A549 (cell line): ENCODE measurements at regions not wholly inside any gene's neighbourhood (a gene's known extent, or its start where the extent isn't known, plus 50 kb on each side); places are given as distances from the start of the nearest gene placed in this dataset.
A peak's percentile ranks its signal among the peaks of the same experiment; 100 is the strongest.

Source experiments
- ATAC-seq, 2 experiments: fragments of 200-7000 bp in 1 of 2; fragments of >200 bp in 1 of 2; cut with Nextera tagmentation in 1 of 2; cut with Tn5 transposase in 1 of 2; 3 replicates each; pipeline versions ENCODE4 v1.8.0 to v1.9.1; 2018 to 2020; ENCODE audit warnings: mild to moderate bottlenecking in 1 of 2, moderate library complexity in 1 of 2
- CTCF ChIA-PET: fragments of 300-600 bp; sonication (Branson Sonifier 250); formaldehyde crosslinking; extraction: SDS; loops from one replicate; lab custom pipeline; 2021; ENCODE audit warnings: antibody characterized with exemption, inconsistent platforms; lab: Yijun Ruan, JAX
- POLR2A ChIA-PET: fragments of 350-600 bp; formaldehyde crosslinking; extraction: SDS; loops from one replicate; lab custom pipeline; 2021; ENCODE audit warnings: antibody characterized with exemption, inconsistent platforms; lab: Yijun Ruan, JAX
- DNase-seq, 2 experiments: peaks; one replicate each; pipeline versions ENCODE4 v3.0.0 to v3.0.0-alpha.2; 2011 to 2016; ENCODE audit warnings: low read depth in 1 of 2, low spot score in 1 of 2
- FAIRE-seq: peaks from 2 replicates; lab custom pipeline; 2011; peaks lifted over from hg19 to GRCh38; lab: Jason Lieb, UNC
- H3K27ac ChIP-seq, 2 experiments: fragments of >200 bp; sonication (Bioruptor Twin); formaldehyde crosslinking; 3 replicates each; pipeline ENCODE4 v1.5.1; 2016 to 2017
- H3K4me1 ChIP-seq: fragments of >200 bp; sonication (Bioruptor Twin); formaldehyde crosslinking; 3 replicates; pipeline ENCODE4 v1.6.1; 2016
- H3K4me2 ChIP-seq: fragments of >200 bp; sonication (Bioruptor Twin); formaldehyde crosslinking; 3 replicates; pipeline ENCODE4 v1.6.1; 2016
- H3K4me3 ChIP-seq: fragments of >200 bp; sonication (Bioruptor Twin); formaldehyde crosslinking; 3 replicates; pipeline ENCODE4 v1.5.1; 2016
- H3K9me3 ChIP-seq: fragments of >200 bp; sonication (Bioruptor Twin); formaldehyde crosslinking; 3 replicates; pipeline ENCODE4 v1.6.1; 2016
- ATOH8 ChIP-seq: fragments of 250-450 bp; sonication (Bioruptor Pico); IDR thresholded peaks from 2 replicates; pipeline ENCODE4 v1.5.0; 2020; ENCODE audit warnings: low read depth, mild to moderate bottlenecking, moderate library complexity
- BHLHE40 ChIP-seq: IDR thresholded peaks from 2 replicates; pipeline ENCODE4 v1.6.1; 2012; ENCODE audit warnings: low read depth, low read length, inconsistent platforms
- CBX2 ChIP-seq: fragments of 200-600 bp; sonication (generic); IDR thresholded peaks from 2 replicates; pipeline ENCODE4 v1.6.1; 2016; ENCODE audit warnings: low read depth, mild to moderate bottlenecking, borderline replicate concordance
- CBX8 ChIP-seq: fragments of 200-600 bp; sonication (generic); IDR thresholded peaks from 2 replicates; pipeline ENCODE4 v1.6.1; 2016
- CEBPB ChIP-seq, 2 experiments: fragments of >200 bp in 1 of 2; sonication (Bioruptor Twin) in 1 of 2; formaldehyde crosslinking in 1 of 2; IDR thresholded peaks; 2 replicates each; pipeline ENCODE4 v1.6.1; 2012 to 2016
- CHD4 ChIP-seq: fragments of 200-600 bp; sonication (generic); IDR thresholded peaks from 2 replicates; pipeline ENCODE4 v1.6.1; 2016; ENCODE audit warnings: antibody characterized with exemption, mild to moderate bottlenecking, borderline replicate concordance
- EP300 ChIP-seq, 2 experiments: fragments of >200 bp; sonication (Bioruptor Twin); formaldehyde crosslinking; IDR thresholded peaks; 2 replicates in 1 of 2; 3 replicates in 1 of 2; pipeline ENCODE4 v1.6.1; 2016 to 2017
- ESRRA ChIP-seq: fragments of 150-350 bp; IDR thresholded peaks from 2 replicates; pipeline ENCODE4 v1.6.1; 2014; ENCODE audit warnings: mild to moderate bottlenecking, low read length, borderline replicate concordance
- FOXS1 ChIP-seq: fragments of 250-450 bp; sonication (Bioruptor Pico); IDR thresholded peaks from 2 replicates; pipeline ENCODE4 v1.5.0; 2020; ENCODE audit warnings: mild to moderate bottlenecking, moderate library complexity
- GATA3 ChIP-seq: IDR thresholded peaks from 2 replicates; pipeline ENCODE4 v1.6.1; 2012; ENCODE audit warnings: borderline replicate concordance
- HDAC2 ChIP-seq: fragments of 200-600 bp; sonication (generic); IDR thresholded peaks from 2 replicates; pipeline ENCODE4 v1.6.1; 2016
- HEYL ChIP-seq: fragments of 250-450 bp; sonication (Bioruptor Pico); IDR thresholded peaks from 2 replicates; pipeline ENCODE4 v1.8.0; 2021; ENCODE audit warnings: mild to moderate bottlenecking, moderate library complexity
- HOXB13 ChIP-seq: fragments of 250-450 bp; sonication (Bioruptor Pico); IDR thresholded peaks from 2 replicates; pipeline ENCODE4 v1.5.0; 2020; ENCODE audit warnings: low read depth, mild to moderate bottlenecking, moderate library complexity
- HOXB5 ChIP-seq: fragments of 250-450 bp; sonication (Bioruptor Pico); IDR thresholded peaks from 2 replicates; pipeline ENCODE4 v1.5.0; 2020; ENCODE audit warnings: mild to moderate bottlenecking, moderate library complexity
- JUNB ChIP-seq: fragments of >200 bp; sonication (Bioruptor Twin); formaldehyde crosslinking; IDR thresholded peaks from 2 replicates; pipeline ENCODE4 v1.6.1; 2016
- KDM1A ChIP-seq: fragments of 200-600 bp; sonication (generic); IDR thresholded peaks from 2 replicates; pipeline ENCODE4 v1.6.1; 2016; ENCODE audit warnings: low read depth, mild to moderate bottlenecking
- KDM5A ChIP-seq: fragments of 200-600 bp; sonication (generic); IDR thresholded peaks from 2 replicates; pipeline ENCODE4 v1.6.1; 2016; ENCODE audit warnings: antibody characterized with exemption, mild to moderate bottlenecking
- MAFK ChIP-seq: fragments of 450-650 bp; IDR thresholded peaks from 2 replicates; pipeline ENCODE4 v1.6.1; 2014; ENCODE audit not compliant: partially characterized antibody
- MYC ChIP-seq: IDR thresholded peaks from 2 replicates; pipeline ENCODE4 v1.6.1; 2012; ENCODE audit warnings: mild to moderate bottlenecking, inconsistent platforms, low read length, improper control_type of control experiment, borderline replicate concordance
- NFE2L2 ChIP-seq: fragments of 150-350 bp; conservative IDR thresholded peaks from 2 replicates; pipeline ENCODE4 v1.6.1; 2014; ENCODE audit warnings: low read length
- NR3C1 ChIP-seq: fragments of >200 bp; sonication (Bioruptor Twin); formaldehyde crosslinking; IDR thresholded peaks from 3 replicates; pipeline ENCODE4 v1.6.1; 2017
- PBX3 ChIP-seq: IDR thresholded peaks from 2 replicates; pipeline ENCODE4 v1.6.1; 2012
- PHF8 ChIP-seq: fragments of 200-600 bp; sonication (generic); IDR thresholded peaks from 2 replicates; pipeline ENCODE4 v1.6.1; 2016; ENCODE audit warnings: low read depth, mild to moderate bottlenecking, antibody characterized with exemption, moderate library complexity, borderline replicate concordance
- POLR2A ChIP-seq: IDR thresholded peaks from 2 replicates; pipeline ENCODE4 v1.6.1; 2012; ENCODE audit warnings: mild to moderate bottlenecking, low read length
- RAD21 ChIP-seq, 2 experiments: fragments of >200 bp in 1 of 2; sonication (Bioruptor Twin) in 1 of 2; formaldehyde crosslinking in 1 of 2; IDR thresholded peaks in 1 of 2; conservative IDR thresholded peaks in 1 of 2; 2 replicates in 1 of 2; 3 replicates in 1 of 2; pipeline ENCODE4 v1.6.1; 2012 to 2018; ENCODE audit warnings: inconsistent platforms in 1 of 2
- RCOR1 ChIP-seq: fragments of 150-350 bp; IDR thresholded peaks from 2 replicates; pipeline ENCODE4 v1.6.1; 2014; ENCODE audit warnings: antibody characterized with exemption, low read length, low read depth
- SREBF2 ChIP-seq: fragments of 450-650 bp; IDR thresholded peaks from 2 replicates; pipeline ENCODE4 v1.6.1; 2014; ENCODE audit warnings: mild to moderate bottlenecking, moderate library complexity
- TFCP2L1 ChIP-seq: fragments of 250-450 bp; sonication (Bioruptor Pico); IDR thresholded peaks from 2 replicates; pipeline ENCODE4 v1.5.0; 2021; ENCODE audit warnings: mild to moderate bottlenecking
- TP53 ChIP-seq: fragments of 250-450 bp; sonication (Bioruptor Pico); IDR thresholded peaks from 2 replicates; pipeline ENCODE4 v1.5.0; 2021; ENCODE audit warnings: mild to moderate bottlenecking, moderate library complexity
- ZC3H11A ChIP-seq: fragments of 450-650 bp; IDR thresholded peaks from 2 replicates; pipeline ENCODE4 v1.6.1; 2014; ENCODE audit warnings: antibody characterized with exemption, mild to moderate bottlenecking
- ZNF302 ChIP-seq: fragments of 250-450 bp; sonication (Bioruptor Pico); IDR thresholded peaks from 2 replicates; pipeline ENCODE4 v1.9.0; 2021; ENCODE audit warnings: inconsistent platforms, mild to moderate bottlenecking, moderate library complexity
- ZSCAN20 ChIP-seq: fragments of 250-450 bp; sonication (Bioruptor Pico); IDR thresholded peaks from 2 replicates; pipeline ENCODE4 v1.8.0; 2022; ENCODE audit warnings: mild to moderate bottlenecking, moderate library complexity
- WGBS: methylation state at CpG from one replicate; pipeline ENCODE4 v1.1.6; 2017; ENCODE audit errors: missing lambda C conversion rate; 5-methylcytosine and 5-hydroxymethylcytosine counted together
- TF ChIP-seq, protein P1 (sequence below): fragments of 150-350 bp; IDR thresholded peaks from 2 replicates; pipeline ENCODE4 v1.6.1; 2014; ENCODE audit warnings: low read depth, mild to moderate bottlenecking, low read length
- TF ChIP-seq, protein P2 (sequence below): fragments of >200 bp; sonication (Bioruptor Twin); formaldehyde crosslinking; IDR thresholded peaks from 3 replicates; pipeline ENCODE4 v1.5.1; 2016

DNA sequence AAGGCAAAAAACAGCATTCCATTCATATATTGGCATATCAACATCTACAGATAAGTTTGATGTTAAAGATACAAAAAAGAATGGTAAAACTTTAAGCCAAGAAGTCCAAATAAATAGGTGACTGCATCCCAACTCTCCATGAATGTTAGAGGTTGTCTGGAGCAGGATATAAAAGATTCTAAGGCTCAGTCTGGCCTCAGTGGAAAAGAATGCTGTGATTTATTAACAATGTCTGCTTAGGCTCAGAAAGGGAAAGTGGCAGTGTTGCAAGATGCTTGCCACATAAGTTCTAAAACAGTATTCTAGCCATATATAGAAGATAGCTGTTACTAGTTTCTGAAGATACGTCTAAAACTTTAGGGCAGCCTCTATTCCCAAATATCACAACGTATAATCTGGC, 179.8 kb upstream of the NBEA start:
- ATAC-seq = no peak
- ChIA-PET POLR2A (no interaction called here), CTCF (no interaction called here)
- FAIRE-seq = no peak
- WGBS = 87% methylated on average over 2 of the region's 2 CpGs
- Histone ChIP-seq H3K4me1 (no peaks in the 10 kb centered on the region), H3K4me2 (no peak overlapping the region), H3K27ac (no peak overlapping the region), H3K9me3 (no peaks in the 10 kb centered on the region), H3K4me3 (no peak overlapping the region)
- peak in 1 of 2 experiments; percentile 2 for DNase-seq
- TF ChIP-seq JUNB = no peak
- TF ChIP-seq EP300 (IDR thresholded peaks at IDR 0.05) = no peak
- TF ChIP-seq NR3C1 = no peak
- no peak for TF ChIP-seq RAD21 (conservative IDR thresholded peaks at IDR 0.05 in 1 of 2, IDR thresholded peaks at IDR 0.05 in 1 of 2)
- TF ChIP-seq ATOH8 (CRISPR knock-in tag) = no peak
- no peak for TF ChIP-seq POLR2A
- no peak for TF ChIP-seq HEYL (CRISPR knock-in tag)
- TF ChIP-seq MYC = no peak
- no peak for TF ChIP-seq BHLHE40
- no peak for TF ChIP-seq KDM1A
- no peak for TF ChIP-seq CBX8
- no peak for TF ChIP-seq ZC3H11A
- TF ChIP-seq, protein P1, sequence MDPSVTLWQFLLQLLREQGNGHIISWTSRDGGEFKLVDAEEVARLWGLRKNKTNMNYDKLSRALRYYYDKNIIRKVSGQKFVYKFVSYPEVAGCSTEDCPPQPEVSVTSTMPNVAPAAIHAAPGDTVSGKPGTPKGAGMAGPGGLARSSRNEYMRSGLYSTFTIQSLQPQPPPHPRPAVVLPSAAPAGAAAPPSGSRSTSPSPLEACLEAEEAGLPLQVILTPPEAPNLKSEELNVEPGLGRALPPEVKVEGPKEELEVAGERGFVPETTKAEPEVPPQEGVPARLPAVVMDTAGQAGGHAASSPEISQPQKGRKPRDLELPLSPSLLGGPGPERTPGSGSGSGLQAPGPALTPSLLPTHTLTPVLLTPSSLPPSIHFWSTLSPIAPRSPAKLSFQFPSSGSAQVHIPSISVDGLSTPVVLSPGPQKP = no peak
- TF ChIP-seq TP53 = no peak
- no peak for TF ChIP-seq HOXB5 (CRISPR knock-in tag)
- no peak for TF ChIP-seq MAFK
- TF ChIP-seq FOXS1 (CRISPR knock-in tag) = no peak
- no peak for TF ChIP-seq HOXB13 (CRISPR knock-in tag)
- no peak for TF ChIP-seq PHF8
- TF ChIP-seq ESRRA = no peak

- DNase-seq = no peak
- Histone ChIP-seq H3K4me1 (no peaks in the 10 kb centered on the region), H3K27ac (no peak overlapping the region), H3K9me3 (no peaks in the 10 kb centered on the region), H3K4me2 (no peak overlapping the region), H3K4me3 (no peak overlapping the region)
- no peak for ATAC-seq
- POLR2A ChIA-PET = no interaction called here
- WGBS = 86% methylated on average over 2 of the region's 2 CpGs
- no peak for FAIRE-seq
- CTCF ChIA-PET = no interaction called here
- no peak for TF ChIP-seq GATA3
- TF ChIP-seq ZC3H11A = no peak
- no peak for TF ChIP-seq KDM1A
- TF ChIP-seq SREBF2 = no peak
- TF ChIP-seq ZSCAN20 (CRISPR knock-in tag) = no peak
- TF ChIP-seq NFE2L2 = no peak
- no peak for TF ChIP-seq TFCP2L1 (CRISPR knock-in tag)
- no peak for TF ChIP-seq CEBPB (IDR thresholded peaks at IDR 0.05)
- TF ChIP-seq HEYL (CRISPR knock-in tag) = no peak
- TF ChIP-seq ZNF302 (CRISPR knock-in tag) = no peak
- TF ChIP-seq, protein P1 = no peak
- no peak for TF ChIP-seq RCOR1
- no peak for TF ChIP-seq HDAC2
- no peak for TF ChIP-seq KDM5A
- no peak for TF ChIP-seq CHD4
- no peak for TF ChIP-seq PBX3
- TF ChIP-seq, protein P2, sequence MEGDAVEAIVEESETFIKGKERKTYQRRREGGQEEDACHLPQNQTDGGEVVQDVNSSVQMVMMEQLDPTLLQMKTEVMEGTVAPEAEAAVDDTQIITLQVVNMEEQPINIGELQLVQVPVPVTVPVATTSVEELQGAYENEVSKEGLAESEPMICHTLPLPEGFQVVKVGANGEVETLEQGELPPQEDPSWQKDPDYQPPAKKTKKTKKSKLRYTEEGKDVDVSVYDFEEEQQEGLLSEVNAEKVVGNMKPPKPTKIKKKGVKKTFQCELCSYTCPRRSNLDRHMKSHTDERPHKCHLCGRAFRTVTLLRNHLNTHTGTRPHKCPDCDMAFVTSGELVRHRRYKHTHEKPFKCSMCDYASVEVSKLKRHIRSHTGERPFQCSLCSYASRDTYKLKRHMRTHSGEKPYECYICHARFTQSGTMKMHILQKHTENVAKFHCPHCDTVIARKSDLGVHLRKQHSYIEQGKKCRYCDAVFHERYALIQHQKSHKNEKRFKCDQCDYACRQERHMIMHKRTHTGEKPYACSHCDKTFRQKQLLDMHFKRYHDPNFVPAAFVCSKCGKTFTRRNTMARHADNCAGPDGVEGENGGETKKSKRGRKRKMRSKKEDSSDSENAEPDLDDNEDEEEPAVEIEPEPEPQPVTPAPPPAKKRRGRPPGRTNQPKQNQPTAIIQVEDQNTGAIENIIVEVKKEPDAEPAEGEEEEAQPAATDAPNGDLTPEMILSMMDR = no peak
- no peak for TF ChIP-seq CBX2
- no peak for TF ChIP-seq BHLHE40
These were observed 177.8 kb upstream of the NBEA start for GRCh38 chr13:34764246-34764645.
